Brain microvascular endothelial cell (primary cell): ENCODE measurements at regions not wholly inside any gene's neighbourhood (a gene's known extent, or its start where the extent isn't known, plus 50 kb on each side); places are given as distances from the start of the nearest gene placed in this dataset.

Experiments
- DNase-seq: peaks from one replicate; pipeline ENCODE4 v3.0.0-alpha.2; 2020
- H3K27ac ChIP-seq: fragments of 250-450 bp; sonication (Bioruptor Pico); 2 replicates; pipeline ENCODE4 v1.5.1; 2020; ENCODE audit warnings: mild to moderate bottlenecking, moderate library complexity
- H3K27me3 ChIP-seq: fragments of 250-450 bp; sonication (Bioruptor Pico); replicated peaks from 2 replicates; pipeline ENCODE4 v1.5.1; 2020; ENCODE audit warnings: mild to moderate bottlenecking
- H3K36me3 ChIP-seq: fragments of 250-450 bp; sonication (Bioruptor Pico); replicated peaks from 2 replicates; pipeline ENCODE4 v1.5.1; 2020; ENCODE audit warnings: mild to moderate bottlenecking
- H3K4me3 ChIP-seq: 2 replicates; pipeline ENCODE4 v1.5.1; 2011; ENCODE audit warnings: low read depth, mild to moderate bottlenecking, control low read depth, low read length, moderate library complexity
- CTCF ChIP-seq: IDR thresholded peaks from 2 replicates; pipeline ENCODE4 v1.5.1; 2011; ENCODE audit warnings: low read depth, mild to moderate bottlenecking, moderate library complexity, low read length, control low read depth, inconsistent platforms; ENCODE audit errors: missing control alignments
- in situ Hi-C: cut with HindIII; loops from 2 replicates; pipeline ENCODE4 v1.10.0; 2017; ENCODE audit warnings: low sequenced_read_pairs, low pct_ligation_motif_present

- in situ Hi-C loops, result no loop called here
- no peaks in the 10 kb centered on the region for H3K27me3 ChIP-seq
- no peak for TF ChIP-seq CTCF
- H3K36me3 ChIP-seq, result no peaks in the 10 kb centered on the region
- no peak overlapping the region for H3K4me3 ChIP-seq
- H3K27ac ChIP-seq, result peak overlapping the region; percentile 54
- no peak for DNase-seq
Measured at GRCh38 chr13:107882708-107883560, 332.4 kb downstream of the LIG4 start.

- Histone ChIP-seq H3K27ac (no peak overlapping the region), H3K36me3 (no peaks in the 10 kb centered on the region), H3K27me3 (no peaks in the 10 kb centered on the region), H3K4me3 (no peak overlapping the region)
- in situ Hi-C loops, result no loop called here
- TF ChIP-seq CTCF, result no peak
- no peak for DNase-seq
Measured at GRCh38 chr13:107881362-107881761, 334.0 kb downstream of the LIG4 start.

GRCh38 chr13:107874456-107874855, 340.9 kb downstream of the LIG4 start:
- in situ Hi-C loops, result no loop called here
- H3K27me3 ChIP-seq, result peaks cover 3% of the 10 kb centered on the region
- TF ChIP-seq CTCF, result no peak

DNA sequence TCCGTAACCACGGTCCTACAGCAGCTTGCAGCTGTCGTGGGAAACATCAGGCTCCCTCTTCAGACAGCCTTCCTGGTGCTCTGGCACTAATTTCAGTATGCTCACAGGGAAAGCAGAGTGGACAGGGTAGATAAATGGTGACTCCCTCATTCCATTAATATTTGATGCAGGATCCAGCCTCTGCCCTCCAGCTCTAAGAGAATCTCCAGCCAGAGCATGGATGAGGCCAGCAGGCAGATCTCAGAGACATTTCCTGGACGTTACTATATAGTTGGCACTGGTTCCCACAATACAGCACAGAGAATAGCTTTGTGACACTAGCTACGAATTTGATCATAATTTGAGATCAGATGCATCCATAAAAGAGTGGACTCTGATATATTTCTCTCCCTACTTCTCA, 341.4 kb downstream of the LIG4 start:
- in situ Hi-C loops, result no loop called here
- no peak overlapping the region for H3K4me3 ChIP-seq
- no peak for DNase-seq
- no peaks in the 10 kb centered on the region for H3K36me3 ChIP-seq
- no peak for TF ChIP-seq CTCF
- peaks cover 3% of the 10 kb centered on the region for H3K27me3 ChIP-seq
- no peak overlapping the region for H3K27ac ChIP-seq

More at GRCh38 chr13:107874456-107874855, 340.9 kb downstream of the LIG4 start:
- Histone ChIP-seq H3K27ac (no peak overlapping the region), H3K36me3 (no peaks in the 10 kb centered on the region), H3K4me3 (no peak overlapping the region)
- no peak for DNase-seq

DNA sequence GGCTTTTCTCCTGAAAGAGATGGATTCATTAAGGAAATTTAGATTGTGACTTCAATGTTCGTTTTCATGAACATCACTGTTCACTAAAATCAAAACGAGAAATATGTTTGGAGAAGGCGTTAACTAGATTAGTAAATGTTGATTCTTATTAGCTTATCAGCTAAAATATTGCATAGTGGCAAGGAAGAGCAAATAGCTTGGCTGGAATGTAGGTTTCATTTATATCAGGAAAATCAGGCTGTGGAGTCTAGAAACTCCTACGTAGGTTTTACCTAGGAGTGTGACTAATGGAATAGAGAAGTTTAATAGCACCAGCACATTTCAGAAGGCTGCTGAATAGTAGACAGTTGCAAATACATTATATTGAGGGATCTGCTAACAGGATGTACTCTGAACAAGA, 344.9 kb downstream of the LIG4 start:
- Histone ChIP-seq H3K36me3 (no peaks in the 10 kb centered on the region), H3K27ac (no peak overlapping the region), H3K27me3 (peaks cover 9% of the 10 kb centered on the region), H3K4me3 (no peak overlapping the region)
- in situ Hi-C loops, result no loop called here
- DNase-seq, result no peak
- TF ChIP-seq CTCF, result no peak
